NB4 (cell line): ENCODE measurements at regions not wholly inside any gene's neighbourhood (a gene's known extent, or its start where the extent isn't known, plus 50 kb on each side); places are given as distances from the start of the nearest gene placed in this dataset.

Experiments used
- DNase-seq: peaks from one replicate; pipeline ENCODE4 v3.0.0; 2010; ENCODE audit warnings: low read depth
- H3K4me3 ChIP-seq: one replicate; pipeline ENCODE4 v1.5.1; 2011; ENCODE audit warnings: mild to moderate bottlenecking, low read depth, low read length, moderate library complexity
- CTCF ChIP-seq: IDR thresholded peaks from one replicate; pipeline ENCODE4 v1.5.1; 2012; ENCODE audit warnings: low read depth, low read length
- MAX ChIP-seq: IDR thresholded peaks from 2 replicates; pipeline ENCODE4 v1.6.1; 2011; ENCODE audit warnings: low read depth, low read length
- MYC ChIP-seq: IDR thresholded peaks from 2 replicates; pipeline ENCODE4 v1.6.1; 2011; ENCODE audit warnings: low read depth, low read length
- POLR2A ChIP-seq: IDR thresholded peaks from 2 replicates; pipeline ENCODE4 v1.6.1; 2011; ENCODE audit warnings: mild to moderate bottlenecking; ENCODE audit not compliant: insufficient read length; ENCODE audit errors: extremely low read depth

- TF ChIP-seq MYC (no peak), POLR2A (no peak), CTCF (no peak), MAX (no peak)
- DNase-seq, result peak; percentile 56
- H3K4me3 ChIP-seq, result no peak overlapping the region
Observed at GRCh38 chr2:239756790-239757760, 268.1 kb downstream of the NDUFA10 start.

GRCh38 chr2:239756031-239756789 is 268.9 kb downstream of the NDUFA10 start:
- H3K4me3 ChIP-seq, result no peak overlapping the region
- DNase-seq, result peak; percentile 55
- no peak for TF ChIP-seq MAX
- no peak for TF ChIP-seq MYC
- TF ChIP-seq CTCF, result no peak
- no peak for TF ChIP-seq POLR2A

- DNase-seq, result no peak
- H3K4me3 ChIP-seq, result no peak overlapping the region
Observed at GRCh38 chr2:239753401-239753837, 271.7 kb downstream of the NDUFA10 start.

GRCh38 chr2:239752951-239753350 is 272.2 kb downstream of the NDUFA10 start:
- no peak for TF ChIP-seq MYC
- no peak for TF ChIP-seq POLR2A
- TF ChIP-seq MAX, result no peak
- TF ChIP-seq CTCF, result no peak
- DNase-seq, result peak; percentile 40

More at GRCh38 chr2:239753401-239753837, 271.7 kb downstream of the NDUFA10 start:
- TF ChIP-seq POLR2A, result no peak
- TF ChIP-seq MYC, result no peak
- TF ChIP-seq CTCF, result no peak

GRCh38 chr2:239751679-239752355 is 273.3 kb downstream of the NDUFA10 start:
- H3K4me3 ChIP-seq, result no peak overlapping the region
- TF ChIP-seq CTCF, result no peak
- TF ChIP-seq MYC, result no peak
- peak; percentile 13; the same call in 1 of the 2 replicates for TF ChIP-seq MAX
- no peak for TF ChIP-seq POLR2A

More at GRCh38 chr2:239752951-239753350, 272.2 kb downstream of the NDUFA10 start:
- H3K4me3 ChIP-seq, result no peak overlapping the region

More at GRCh38 chr2:239751679-239752355, 273.3 kb downstream of the NDUFA10 start:
- DNase-seq, result peak; percentile 82
